GM13977 (cell line): ENCODE measurements at regions not wholly inside any gene's neighbourhood (a gene's known extent, or its start where the extent isn't known, plus 50 kb on each side); places are given as distances from the start of the nearest gene placed in this dataset.

ENCODE experiments used
- DNase-seq: peaks from one replicate; pipeline ENCODE4 v3.0.0; 2012; ENCODE audit warnings: low spot score
- CTCF ChIP-seq: IDR thresholded peaks from 2 replicates; pipeline ENCODE4 v1.5.1; 2012; ENCODE audit warnings: mild to moderate bottlenecking, control low read depth; ENCODE audit not compliant: insufficient read depth; ENCODE audit errors: extremely low read depth, missing control alignments
- in situ Hi-C: fragments of 300-500 bp; cut with MboI; formaldehyde crosslinking; loops from one replicate; pipeline ENCODE4 v1.12.0; 2022; ENCODE audit warnings: low sequenced_read_pairs, low pct_unique_long_range_greater_than_20kb, mixed read lengths, inconsistent platforms; ENCODE audit not compliant: unreplicated experiment

GRCh38 chrX:104318330-104319009 lies 63.7 kb upstream of the ESX1 start:
- no peak for DNase-seq
- TF ChIP-seq CTCF: no peak
- in situ Hi-C loops: no loop called here

- in situ Hi-C loops: no loop called here
- TF ChIP-seq CTCF: no peak
Observed at GRCh38 chrX:104316739-104317138, 62.0 kb upstream of the ESX1 start.

GRCh38 chrX:104315555-104315954 lies 60.8 kb upstream of the ESX1 start:
- no peak for TF ChIP-seq CTCF
- no peak for DNase-seq
- in situ Hi-C loops: no loop called here

More at GRCh38 chrX:104316739-104317138, 62.0 kb upstream of the ESX1 start:
- no peak for DNase-seq

- no peak for TF ChIP-seq CTCF
- in situ Hi-C loops: no loop called here
- DNase-seq: no peak
Observed at GRCh38 chrX:104310657-104311254, 56.0 kb upstream of the ESX1 start.

- in situ Hi-C loops: no loop called here
- no peak for DNase-seq
- no peak for TF ChIP-seq CTCF
Observed at GRCh38 chrX:104310090-104310489, 55.4 kb upstream of the ESX1 start.

GRCh38 chrX:104309169-104309568 lies 54.4 kb upstream of the ESX1 start:
- TF ChIP-seq CTCF: no peak
- DNase-seq: no peak
- in situ Hi-C loops: no loop called here

GRCh38 chrX:104307341-104307740 lies 52.6 kb upstream of the ESX1 start:
- no peak for DNase-seq
- in situ Hi-C loops: no loop called here
- no peak for TF ChIP-seq CTCF
